Gastroesophageal sphincter (tissue), 3 donors: ENCODE measurements at regions not wholly inside any gene's neighbourhood (a gene's known extent, or its start where the extent isn't known, plus 50 kb on each side); places are given as distances from the start of the nearest gene placed in this dataset.

Experiments used
- CTCF ChIP-seq, 4 experiments: fragments of 200-600 bp in 2 of 4; fragments of 450-650 bp in 2 of 4; sonication (generic) in 1 of 4; IDR thresholded peaks; one replicate each; pipeline ENCODE4 v1.5.1; 2017 to 2019; ENCODE audit warnings: antibody characterized with exemption in 4 of 4, mild to moderate bottlenecking in 2 of 4, moderate library complexity in 2 of 4
- POLR2A ChIP-seq, 2 donors: fragments of 450-650 bp; IDR thresholded peaks; one replicate each; pipeline ENCODE4 v1.6.1; 2017; ENCODE audit warnings: antibody characterized with exemption in 2 of 2, mild to moderate bottlenecking in 2 of 2, moderate library complexity in 1 of 2
- POLR2AphosphoS5 ChIP-seq: sonication (generic); formaldehyde crosslinking; IDR thresholded peaks from one replicate; pipeline ENCODE4 v1.6.1; 2017; ENCODE audit warnings: antibody characterized with exemption

GRCh38 chr9:29213417-29214153, 1640.3 kb upstream of the C9orf72 start, which contains the start of gene LINGO2:
- no peak for TF ChIP-seq CTCF (IDR thresholded peaks at IDR 0.05)
- no peak for TF ChIP-seq POLR2A (IDR thresholded peaks at IDR 0.05)
- no peak for TF ChIP-seq POLR2AphosphoS5
